Cerebellar cortex (tissue), 1 donor: ENCODE measurements at regions not wholly inside any gene's neighbourhood (a gene's known extent, or its start where the extent isn't known, plus 50 kb on each side); places are given as distances from the start of the nearest gene placed in this dataset.
A peak's percentile ranks its signal among the peaks of the same experiment; 100 is the strongest.

Experiments used
- DNase-seq: peaks from one replicate; pipeline ENCODE4 v3.0.0-alpha.2; 2015; ENCODE audit warnings: low spot score

DNA sequence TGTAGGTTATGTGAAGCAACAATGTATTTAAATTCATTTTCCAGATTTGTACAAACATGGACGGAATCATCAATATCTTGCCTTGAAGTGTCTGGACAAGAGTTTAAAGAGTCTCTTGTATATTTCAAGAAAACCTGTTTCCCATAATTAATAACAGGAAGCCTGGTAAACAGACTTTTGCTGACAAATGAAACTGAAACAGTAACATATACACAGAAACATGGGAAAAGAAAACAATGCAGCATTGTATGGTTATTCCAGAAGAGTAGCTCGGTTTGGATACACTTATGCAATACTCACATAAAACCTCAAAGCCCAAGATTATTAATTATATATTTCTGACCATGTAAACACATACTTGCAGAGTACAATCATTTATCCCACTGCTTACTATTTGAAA, 265.5 kb downstream of the PTPRC start:
- DNase-seq, result no peak

DNA sequence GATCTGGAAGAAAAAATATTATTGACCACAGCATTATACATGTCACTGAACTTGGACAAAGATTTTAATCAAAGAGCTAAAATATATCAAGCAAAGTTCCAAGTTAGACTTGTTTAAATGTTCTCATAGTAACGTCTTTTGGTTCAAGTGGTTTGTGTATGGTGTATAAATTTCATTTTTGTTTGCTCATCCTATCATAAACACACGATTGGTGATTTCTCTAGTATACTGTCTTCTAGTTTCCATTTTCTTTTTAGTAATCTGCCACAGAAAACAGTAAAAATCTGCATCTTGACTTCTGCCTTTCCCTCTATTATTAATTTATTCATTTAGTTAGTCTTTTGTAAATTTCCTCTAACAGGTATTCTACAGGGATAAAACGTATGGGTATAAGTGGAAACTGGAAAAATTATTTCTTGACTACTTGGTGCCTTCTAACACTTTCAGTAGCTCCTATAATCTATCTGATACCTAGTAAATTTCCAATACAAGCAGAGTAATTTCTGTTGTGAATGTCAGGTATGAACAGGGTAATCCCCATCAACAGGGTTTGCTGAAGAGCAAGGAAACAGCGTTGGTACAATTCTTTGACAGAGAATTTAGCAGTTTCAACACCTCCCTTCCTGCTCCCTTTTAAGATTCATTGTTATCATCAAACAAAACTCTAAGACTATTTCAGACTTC, 268.0 kb downstream of the PTPRC start:
- no peak for DNase-seq

DNA sequence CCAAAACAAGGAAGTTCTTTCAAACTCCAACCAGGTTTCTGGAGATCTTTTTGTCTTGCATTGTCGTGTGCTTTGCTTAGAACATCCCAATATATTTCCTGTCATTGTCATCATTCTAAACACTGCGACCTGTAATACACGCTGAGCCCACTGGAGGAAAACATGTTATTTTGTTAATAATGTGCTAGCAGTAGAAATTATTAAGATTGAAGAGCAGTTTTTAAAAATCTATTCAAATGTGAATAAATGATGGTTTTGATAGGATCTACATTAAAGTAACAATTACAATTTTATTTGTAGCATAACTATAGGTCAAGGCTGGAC, 268.5 kb downstream of the PTPRC start:
- DNase-seq, result no peak

DNA sequence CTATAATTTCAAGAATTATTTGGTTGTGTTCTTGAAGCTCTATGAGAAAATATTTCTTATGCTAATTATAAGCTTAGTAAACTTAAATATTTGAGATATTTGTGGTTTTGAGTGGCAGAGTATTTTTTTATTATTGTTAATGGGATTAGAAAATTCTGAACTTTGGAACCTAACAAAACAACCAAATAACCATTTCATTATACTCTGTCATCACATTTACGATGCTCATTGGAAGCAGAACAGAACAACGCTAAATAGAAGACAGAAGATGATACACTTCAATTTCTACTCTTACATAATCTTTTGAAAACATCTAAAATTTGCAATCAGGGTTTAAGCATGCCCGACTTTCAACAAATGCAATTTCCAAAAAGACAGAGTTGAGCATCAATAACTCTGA, 270.2 kb downstream of the PTPRC start:
- DNase-seq, result no peak

DNA sequence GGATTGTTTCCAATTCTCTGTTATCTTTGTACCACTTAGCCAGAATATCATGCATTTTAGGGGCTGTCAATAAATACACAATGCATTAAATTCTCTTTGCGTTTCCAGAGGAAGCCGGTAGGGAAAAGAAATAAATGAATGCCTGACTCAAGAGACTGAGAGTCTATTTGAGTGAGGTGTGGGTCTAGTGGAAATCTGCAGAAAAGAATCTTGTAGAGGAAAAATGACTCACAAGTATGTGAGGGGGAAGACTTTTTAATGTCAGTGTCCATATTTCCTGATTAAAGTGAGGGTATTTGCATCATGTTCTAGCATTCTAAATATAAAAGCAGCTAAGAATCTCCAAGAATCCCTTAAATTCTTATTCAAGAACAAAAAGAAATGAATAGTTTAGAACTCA, 271.1 kb downstream of the PTPRC start:
- DNase-seq, result no peak

DNA sequence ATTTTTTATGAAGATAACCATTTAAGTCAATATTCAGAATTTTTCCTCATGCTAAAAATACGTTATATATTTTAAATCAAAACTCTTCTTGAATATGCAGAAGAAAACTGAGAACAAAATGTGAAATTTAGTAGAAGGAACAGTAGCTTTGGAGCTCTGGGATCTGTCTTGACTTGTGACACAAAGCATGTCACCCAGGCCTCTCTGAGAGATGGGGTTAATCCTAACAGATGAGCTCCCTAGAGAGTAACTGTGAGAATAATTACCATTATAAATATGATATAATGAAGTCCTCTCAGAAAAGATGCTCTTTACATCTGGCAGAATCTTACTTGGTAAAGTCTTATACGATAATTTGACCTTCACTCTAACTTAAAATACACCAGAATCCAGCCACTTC, 272.0 kb downstream of the PTPRC start:
- no peak for DNase-seq

DNA sequence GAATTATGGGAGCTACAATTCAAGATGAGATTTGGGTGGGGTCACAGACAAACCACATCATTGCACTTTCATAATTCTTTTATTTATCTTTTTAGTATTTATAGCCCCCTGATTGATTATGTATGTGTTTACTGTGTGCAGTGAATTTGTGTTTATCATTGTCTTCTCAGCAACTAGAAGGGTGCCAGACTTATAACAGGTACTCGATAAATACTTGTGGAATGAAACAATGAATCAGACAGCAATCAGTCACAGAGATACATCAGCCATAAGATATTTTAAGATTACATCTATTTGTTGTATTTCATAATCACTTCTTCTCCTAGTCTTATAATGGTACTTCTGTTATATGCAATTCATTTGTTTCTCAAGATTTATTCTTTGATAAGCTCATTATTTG, 273.2 kb downstream of the PTPRC start:
- no peak for DNase-seq

DNA sequence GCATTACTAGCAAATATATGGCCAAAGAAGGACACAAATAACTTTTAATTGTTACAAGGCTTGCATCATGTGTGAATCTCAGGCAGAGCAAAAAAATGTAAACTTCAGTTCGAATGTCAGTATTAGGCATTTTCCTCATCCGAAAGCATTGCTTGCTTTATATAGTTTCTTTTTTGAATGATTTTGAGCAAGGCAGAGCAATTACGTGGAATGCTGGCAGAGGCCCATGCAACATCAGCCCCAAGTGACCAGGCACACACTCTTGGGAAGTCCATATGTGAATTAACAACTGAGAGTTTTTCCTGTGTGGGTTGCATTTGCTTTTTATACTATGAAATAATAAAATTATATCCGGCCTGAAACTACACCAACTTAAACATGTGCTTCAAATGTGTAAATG, 274.8 kb downstream of the PTPRC start:
- no peak for DNase-seq

DNA sequence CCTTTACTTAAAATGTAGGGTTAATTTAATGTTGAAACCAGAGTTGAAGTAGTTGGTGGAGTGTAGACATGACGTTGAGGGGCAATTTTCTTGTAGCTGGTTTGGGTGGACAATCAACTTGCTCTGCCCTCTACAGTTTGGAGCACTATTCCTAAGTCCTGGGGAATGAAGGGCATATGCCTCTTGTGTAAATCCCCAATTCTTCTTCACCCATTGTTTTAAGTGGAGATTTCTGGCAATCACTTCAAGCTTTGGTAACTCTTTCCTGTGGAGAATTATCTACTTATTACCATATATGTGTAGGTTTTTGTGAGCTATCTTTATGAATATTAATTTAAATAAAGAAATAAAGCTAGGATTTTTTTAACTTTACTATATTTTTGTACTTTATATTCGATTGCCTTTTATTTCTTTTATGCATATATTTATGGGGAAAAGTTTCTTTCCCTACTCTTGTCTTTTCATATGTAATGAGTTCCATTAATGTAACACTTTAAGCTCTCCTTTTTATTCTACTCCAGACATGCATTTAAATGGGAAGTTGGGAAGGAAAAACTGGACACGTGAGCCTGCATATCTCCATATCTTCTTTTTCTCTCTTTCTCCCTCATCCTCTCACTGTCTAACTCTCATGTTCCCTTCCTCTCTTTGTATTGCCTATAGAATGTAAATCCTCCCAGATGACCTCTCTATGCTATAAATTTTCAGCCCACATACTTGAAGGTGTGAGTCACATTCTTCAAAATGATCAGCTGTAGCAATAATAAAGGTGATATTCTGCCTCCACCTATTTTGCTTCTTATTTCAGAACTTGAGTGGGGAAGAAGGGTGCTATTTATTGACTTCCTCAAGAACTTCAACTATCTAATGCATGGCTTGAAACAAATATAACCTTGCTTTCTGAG, 276.7 kb downstream of the PTPRC start:
- no peak for DNase-seq

DNA sequence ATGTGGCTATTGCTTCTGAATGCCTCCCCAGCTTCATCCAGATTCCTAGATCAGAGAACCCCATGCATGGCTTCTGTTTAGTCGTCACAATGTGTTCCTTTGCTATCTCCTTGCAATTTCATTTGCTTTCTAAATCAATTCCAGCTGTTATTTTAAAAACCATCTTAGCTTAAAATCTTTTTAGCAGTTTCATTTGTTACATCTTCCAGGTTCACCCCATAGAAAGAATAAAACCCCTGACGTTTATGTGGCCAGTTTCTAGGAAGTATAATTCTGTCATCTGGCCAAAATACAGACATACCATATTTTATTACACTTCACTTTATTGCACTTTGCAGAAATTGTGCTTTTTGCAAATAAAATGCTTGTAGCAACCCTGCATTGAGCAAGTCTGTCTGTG, 278.4 kb downstream of the PTPRC start:
- DNase-seq, result no peak

DNA sequence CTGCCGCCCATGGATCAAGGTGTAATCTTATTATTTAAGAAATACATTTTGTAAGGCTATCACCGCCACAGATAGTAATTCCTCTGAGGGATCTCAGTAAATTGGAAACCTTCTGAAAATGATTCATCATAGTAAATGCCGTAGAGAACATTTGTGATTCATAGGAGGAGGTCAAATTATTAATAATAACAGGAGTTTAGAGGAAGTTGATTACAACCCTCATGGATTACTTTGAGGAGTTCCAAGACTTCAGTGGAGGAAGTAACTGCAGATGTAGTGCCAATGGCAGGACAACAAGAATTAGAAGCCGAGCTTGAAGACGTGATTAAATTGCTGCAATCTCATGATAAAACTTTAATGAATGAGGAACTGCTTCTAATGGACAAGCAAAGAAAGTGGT, 280.1 kb downstream of the PTPRC start:
- DNase-seq, result no peak

DNA sequence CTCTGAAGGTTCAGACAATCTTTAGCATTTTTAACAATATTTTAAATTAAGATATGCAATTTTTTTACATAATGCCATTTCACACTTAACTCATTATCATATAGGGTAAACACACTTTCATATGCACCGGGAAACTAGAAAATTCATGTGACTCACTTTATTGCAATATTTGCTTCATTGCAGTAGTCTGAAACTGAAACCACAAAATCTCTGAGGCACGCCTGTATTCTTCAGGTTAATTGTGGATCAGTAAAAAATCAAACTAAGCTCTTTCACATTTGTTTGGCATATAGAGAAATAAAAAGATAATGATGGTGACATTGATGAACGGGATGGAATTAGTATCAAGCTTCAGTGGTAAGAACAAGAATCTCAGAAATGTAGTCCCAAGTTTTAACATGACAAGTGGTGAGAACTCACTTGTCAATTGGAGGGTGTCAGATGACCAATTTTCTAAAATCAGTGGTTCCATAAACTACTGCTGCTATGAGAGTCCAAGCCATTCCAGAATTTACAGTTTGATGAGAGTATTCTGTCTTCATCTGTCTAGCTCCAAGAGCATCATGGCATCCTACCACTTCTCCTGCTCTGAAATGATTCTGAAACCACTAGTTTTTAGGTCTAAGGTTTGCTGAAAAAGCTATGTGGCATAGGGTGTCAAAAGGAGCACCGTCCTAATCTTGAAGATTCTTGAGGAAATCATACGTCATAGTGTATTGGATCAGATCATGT, 281.0 kb downstream of the PTPRC start:
- DNase-seq, result no peak

DNA sequence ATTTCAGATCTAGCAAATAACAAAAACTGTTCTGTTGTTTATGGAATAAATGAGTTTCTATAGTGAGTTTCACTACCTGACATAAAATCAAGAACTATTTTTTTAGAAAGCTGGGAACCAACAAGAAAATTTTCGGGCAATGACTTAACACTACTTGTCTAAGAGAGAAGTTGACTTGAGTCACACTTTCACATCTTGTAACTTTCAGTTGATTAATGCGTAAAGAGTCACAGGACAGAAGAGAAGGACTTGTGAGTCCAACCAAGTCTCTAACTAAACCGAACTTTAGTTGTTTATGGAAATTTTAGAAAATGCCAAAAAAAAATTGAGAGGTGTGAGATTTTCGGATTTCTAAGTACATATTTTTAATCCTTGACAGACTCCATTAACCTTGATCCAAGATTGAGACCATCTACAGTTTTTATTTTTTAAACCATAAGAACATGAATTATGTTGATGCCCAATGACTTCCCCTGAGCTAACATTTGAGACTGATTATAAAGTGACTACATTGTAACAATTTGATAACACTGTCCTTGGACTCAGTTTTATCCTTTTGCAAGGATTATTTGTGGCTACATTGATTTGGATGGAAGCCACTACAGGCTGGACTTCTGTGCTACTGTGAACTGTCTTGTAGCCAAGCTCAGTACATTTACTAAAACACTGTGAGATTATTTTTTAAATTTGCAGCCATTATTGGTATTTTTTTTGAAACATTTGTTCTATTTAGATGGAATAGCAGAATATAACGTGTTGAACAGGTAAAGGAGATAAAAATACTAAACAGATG, 284.0 kb downstream of the PTPRC start:
- no peak for DNase-seq

DNA sequence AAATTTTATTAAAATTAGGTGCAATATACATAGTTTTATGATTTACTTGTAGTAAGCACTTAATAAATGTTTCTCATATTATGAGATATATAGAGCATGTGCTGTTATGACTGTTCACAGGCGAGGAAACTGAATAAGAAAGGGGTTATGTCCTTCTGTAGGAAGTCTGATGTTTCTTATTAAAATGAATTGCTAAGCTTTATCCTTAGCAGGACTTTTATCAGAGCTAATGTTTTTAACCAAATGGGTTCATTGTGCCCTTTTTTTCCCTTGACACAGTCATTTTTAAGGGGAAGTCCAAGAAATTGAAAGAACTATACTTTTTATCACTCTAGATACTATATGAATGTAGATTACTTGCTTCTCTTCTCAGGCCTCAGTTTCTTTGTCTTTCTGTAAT, 285.2 kb downstream of the PTPRC start:
- DNase-seq, result no peak

DNA sequence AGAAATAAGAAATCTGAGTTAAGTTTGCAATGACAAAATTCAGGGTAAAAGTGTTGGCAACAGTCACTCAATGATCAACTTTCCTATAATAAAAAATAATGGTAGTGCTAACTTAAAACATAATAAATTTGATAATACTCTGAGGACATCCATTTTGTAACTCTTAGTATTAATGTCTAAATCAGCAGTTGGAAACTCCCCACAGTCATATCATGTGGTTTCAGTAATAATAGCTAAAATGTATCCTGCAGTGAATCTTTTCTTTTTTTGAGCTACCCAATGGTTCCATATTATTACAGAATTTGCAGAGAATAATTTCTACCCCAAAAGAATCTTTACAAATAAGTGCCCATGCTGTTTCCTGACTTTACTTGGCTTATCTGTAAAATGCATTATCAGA, 286.7 kb downstream of the PTPRC start:
- DNase-seq, result no peak

DNA sequence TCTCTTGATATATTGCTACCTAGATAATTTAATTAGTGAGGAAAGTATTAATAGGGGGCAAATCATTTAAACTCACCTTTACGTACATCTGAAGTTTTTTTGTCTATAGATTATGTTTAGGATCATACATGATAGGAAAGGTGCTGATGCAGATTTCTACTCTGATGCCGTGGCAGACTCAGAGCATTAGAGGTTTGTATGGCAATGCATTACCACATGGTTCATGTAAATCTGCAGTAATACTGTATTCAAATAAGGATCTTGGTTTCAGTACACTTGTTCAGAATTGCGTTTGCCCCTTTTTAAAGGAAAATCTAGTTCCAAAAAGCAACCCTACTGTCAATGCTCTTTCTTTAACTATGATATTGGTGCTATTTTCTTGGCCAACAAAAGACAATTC, 288.3 kb downstream of the PTPRC start:
- DNase-seq, result no peak

DNA sequence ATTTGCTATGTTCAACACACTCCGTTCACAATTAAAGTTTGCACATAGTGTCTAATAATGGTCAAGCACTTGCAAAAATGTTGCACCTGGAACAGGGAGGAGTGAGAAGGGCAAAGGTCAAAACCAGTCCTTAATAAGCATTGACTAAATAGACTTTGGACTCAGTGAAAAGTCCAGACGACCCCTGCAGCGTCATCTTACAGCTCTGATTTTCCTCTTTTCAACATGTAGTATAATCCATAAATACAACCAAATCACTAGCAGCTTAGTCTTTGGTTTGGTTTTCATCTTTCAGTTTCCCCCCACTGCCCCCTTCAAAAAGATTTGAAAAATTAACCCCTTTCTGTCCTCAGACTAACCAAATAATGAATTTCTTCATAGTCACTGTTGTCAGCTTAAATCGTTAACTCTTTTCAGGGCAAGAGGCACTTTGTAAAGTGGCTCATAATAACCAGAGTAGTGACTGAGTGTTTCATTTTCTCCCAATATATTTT, 290.3 kb downstream of the PTPRC start:
- no peak for DNase-seq

DNA sequence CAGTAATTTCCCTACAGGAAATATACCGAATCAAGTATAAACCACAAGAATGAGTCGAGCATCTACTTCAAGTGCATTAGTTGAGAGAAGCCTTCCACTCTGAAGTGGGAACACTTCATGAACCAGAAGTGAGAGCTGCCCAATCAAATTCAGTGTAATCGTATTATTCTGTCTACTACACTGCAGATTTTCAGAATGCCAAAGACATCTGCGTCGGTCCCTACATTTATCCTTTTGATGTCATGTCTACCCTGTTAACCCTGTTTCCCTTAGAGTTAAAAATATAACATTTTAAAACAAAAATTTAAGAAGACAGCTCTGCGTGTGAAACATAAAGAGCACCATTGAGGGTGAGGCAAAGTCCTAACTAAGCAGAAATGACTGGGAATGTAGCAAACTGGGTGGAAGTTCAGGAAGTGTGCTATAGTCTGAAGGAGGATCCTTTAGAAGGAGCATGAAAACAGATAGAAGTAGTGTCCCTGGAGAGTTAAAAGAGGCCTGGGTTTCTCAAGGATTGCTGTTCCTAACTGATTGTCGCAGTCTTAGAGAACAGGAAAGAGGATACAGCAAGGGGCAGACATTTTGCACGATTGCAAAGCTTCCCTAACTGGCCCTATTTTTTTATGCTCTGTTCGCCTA, 291.2 kb downstream of the PTPRC start:
- DNase-seq, result peak; percentile 68

DNA sequence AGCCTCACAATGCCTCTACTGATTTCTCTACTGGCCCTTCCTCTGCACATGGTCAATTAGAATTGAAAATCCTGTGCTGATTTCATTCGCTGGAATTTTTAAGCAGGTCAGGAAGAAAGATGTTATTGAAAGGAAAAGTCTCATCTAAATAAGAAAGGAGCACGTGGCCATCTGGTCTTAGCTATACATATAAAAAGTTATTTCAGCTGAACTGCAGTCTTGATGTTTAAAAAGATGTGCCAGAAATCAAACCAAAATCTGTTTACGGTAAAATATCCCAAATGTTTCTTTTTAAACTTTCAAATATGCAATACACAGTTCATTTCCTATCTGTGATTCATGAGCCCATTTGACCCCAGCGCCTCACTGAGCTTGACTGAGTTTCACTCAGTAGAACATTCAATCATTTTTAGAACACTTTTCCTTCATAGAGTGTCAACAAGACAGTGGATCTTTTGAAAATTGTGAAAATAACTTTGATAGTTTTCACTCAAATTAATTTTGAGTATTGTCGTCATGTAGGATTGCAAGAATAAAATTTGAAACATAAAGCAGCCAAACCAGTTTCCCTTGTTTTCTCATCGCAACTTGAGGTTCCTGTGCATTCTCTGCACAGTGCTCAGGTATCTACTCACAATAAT, 293.6 kb downstream of the PTPRC start:
- peak; percentile 58 for DNase-seq

DNA sequence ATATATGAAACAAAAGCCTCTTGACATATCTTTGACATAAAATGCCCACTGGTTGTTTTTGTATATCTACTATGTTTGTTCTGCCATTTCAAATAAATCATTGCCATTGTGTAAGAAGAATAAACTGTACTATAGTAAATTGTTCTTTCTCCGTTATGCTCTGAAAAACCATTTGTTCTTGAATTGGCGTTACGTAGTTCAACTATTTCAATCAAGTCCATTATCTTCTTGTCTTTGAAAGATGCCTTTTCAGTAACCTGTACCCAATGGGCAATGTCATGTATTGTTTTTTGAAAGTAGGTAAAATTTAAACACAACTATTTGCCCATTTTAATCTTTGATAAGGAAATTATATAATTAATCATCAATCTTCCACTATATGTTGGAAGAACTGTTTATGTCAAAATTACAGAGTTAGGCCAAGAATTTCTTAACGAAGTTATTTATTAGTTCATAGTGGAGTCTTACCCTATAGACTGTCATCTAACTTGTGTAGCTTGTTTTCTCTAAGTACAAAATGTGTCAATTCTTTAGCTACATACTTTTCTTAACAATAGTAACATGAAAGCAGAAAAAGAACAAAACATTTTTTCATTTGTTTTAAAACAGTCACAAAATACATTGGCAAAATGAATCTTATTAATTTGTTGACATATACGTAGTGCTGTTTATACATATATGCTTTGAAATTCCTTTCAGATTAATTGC, 294.8 kb downstream of the PTPRC start:
- DNase-seq, result peak; percentile 59
